Endometrium (tissue), 2 donors: ENCODE measurements at regions not wholly inside any gene's neighbourhood (a gene's known extent, or its start where the extent isn't known, plus 50 kb on each side); places are given as distances from the start of the nearest gene placed in this dataset.

Experiments used
- FAIRE-seq: peaks from 2 replicates; lab custom pipeline; 2012; peaks lifted over from hg19 to GRCh38; lab: Jason Lieb, UNC
- donor health status: control.
- donor health status: control.

DNA sequence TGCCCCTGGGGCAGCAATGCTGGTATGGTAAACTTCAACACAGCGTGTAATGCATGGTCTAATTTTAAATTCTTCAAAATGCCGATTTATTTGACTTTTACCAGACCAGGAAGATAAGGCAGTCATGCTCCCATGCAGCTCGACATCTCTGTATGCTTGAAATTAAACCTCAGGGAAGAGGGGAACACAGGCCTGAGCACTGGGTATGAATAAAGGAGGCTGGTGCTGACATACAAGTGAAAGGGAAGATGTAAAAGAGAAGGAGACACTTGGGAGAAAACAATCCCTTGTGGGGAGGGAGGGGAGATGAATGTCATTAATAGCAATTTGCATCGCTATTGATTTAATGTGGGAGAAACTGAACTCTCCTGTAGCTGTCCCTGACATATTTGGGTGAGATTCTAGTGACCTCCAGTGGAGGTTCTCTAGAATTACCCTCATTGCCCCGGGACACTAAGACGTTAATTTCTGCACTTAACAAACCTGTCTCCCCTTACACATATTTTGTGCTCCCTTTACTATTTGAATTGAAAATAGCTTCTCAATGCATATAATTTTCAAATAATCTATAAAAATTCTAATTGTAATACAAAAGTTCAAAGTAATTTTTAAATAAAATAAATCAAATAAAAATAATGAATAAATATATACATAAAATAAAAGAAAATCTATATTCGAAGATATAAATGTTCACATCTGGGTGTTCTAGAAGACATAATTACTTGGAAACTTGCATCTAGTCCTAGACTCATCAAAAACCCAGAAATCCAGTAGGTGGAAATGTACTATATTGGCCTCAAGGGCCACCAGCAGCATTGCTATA, 283.1 kb downstream of the LMX1A start:
- FAIRE-seq: peak; percentile 89

GRCh38 chr1:165070675-165071074, 285.8 kb downstream of the LMX1A start:
- no peak for FAIRE-seq

DNA sequence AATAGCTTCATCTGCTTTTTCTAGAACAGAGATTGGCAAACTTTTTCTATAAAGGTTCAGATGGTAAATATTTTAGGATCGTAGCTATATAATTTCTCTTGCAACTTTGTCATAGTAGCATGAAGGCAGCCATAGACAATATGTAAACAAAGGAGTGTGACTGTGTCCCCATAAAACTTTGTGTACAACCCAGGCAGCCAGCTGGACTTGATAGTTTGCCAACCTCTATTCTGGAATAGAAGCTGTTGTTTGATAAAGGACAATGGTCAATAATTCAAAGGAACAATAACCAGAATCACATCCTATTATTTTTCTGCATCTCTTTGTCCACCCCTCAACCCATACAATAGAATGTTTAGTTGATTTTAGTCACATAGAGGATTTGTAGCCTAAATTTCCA, 286.7 kb downstream of the LMX1A start:
- FAIRE-seq: no peak

DNA sequence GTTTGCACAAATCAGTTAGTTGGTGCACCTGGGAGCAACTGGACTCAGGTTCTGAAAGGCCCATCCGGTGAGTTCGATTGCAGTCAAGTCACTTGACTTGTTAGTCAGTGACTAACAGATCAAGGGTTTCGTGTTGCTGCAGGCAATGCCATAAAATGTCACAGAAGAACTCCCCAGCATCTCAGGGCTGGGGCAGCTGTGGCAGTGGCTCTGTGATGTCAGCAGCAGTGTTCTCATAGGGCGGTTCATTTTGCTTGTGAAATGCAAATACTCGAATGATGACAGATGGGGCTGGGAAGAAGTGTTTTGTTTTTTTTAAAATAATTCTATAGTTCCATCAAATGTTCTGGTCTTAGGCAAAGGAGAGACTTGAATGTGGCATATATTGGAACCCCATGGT, 287.8 kb downstream of the LMX1A start:
- no peak for FAIRE-seq

- FAIRE-seq: no peak
Observed at GRCh38 chr1:165067829-165068228, 288.7 kb downstream of the LMX1A start.

DNA sequence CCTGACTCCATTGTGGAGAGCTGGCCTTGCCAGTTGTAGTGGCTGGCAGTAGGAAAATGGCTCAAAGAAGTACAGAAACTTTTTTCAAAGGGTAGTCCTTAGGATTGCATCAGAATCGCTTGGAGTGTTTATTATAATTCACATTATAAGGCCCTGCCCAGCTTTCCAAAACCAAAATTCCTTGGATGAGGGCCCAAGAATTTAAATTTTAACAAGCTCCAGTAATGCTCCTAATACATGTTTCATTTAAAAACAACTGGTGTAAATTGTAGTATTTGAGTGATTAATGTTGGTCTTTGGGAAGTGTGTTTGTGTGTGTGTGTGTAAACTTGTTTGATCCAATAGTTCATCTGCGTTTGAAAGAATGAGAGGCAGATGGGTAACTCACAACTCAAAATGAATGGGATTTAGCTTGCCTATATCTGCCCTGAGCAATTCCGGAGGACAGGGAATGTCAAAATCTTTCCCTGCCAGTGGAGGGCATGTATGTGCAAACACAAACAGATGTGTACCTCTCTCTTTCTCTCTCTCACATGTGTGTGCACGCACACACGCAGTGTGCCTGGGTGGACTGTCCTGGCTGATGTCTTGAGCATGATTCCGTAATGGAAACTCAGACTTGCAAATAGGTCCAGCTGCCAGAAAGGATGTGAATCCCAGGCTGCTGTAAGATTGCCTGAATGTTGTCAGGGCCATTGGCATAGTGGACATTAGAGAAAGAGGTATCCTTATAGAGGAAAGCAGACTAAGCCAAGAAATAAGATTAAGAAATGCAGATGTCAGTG, 293.1 kb downstream of the LMX1A start:
- no peak for FAIRE-seq

- no peak for FAIRE-seq
Observed at GRCh38 chr1:165062346-165062745, 294.2 kb downstream of the LMX1A start.

DNA sequence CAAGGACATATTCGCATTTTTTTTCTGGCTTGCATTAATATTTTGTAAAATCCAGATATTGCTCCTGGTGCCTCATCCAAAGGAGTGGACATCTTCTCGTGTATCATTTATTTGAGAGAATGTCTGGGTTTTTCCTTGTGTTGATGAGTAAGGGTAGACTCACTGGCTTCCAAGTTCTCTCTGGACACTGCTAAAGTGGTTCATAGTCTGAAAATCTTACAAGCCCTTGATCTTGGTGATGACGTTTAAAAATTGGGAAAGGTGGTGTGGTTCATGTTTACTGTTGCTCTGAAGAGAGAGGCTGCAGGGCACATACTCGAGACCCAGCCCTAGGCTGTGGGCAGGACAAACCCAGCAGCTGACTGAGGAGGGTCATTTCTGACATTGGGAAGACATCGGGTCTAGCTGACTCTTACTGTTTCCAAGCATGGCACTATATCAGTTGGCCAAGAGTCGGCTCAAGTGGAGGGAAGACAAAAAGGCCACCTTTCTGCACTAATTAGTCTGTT, 296.2 kb downstream of the LMX1A start:
- FAIRE-seq: no peak

- no peak for FAIRE-seq
Observed at GRCh38 chr1:165057956-165058355, 298.6 kb downstream of the LMX1A start.

DNA sequence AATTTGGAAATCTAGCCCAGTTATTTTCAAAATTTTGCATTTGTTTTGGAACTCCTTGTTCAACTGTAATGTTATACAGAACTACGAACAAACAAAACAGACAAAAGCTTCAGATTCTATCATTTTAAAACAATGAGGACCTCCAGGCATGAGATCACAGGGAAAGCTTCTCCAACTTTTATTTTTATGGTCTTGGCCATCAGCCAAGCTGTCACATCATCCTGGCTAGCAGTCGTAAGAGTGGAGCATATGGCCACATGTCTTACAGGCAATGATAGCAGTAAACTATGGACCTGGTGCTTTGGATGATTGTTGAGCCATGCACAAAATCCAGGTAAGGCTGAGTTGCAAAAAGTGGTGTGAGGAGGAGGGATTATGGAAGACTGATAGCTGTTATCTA, 299.6 kb downstream of the LMX1A start:
- peak; percentile 94 for FAIRE-seq

DNA sequence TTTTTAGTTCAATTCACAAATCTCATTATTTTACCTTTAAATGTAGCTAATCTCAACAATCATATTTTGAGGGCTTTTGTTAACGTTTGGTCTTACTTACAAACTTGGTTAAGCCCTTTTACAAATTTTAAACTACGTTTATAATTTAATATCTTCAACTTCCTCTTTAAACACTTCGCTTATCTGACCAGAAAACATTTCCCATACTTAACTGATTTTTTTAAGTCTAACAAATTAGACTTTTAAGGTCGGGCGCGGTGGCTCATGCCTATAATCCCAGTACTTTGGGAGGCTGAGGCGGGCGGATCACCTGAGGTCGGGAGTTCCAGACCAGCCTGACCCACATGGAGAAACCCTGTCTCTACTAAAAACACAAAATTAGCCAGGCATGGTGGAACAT, 300.9 kb downstream of the LMX1A start:
- FAIRE-seq: no peak

GRCh38 chr1:165054627-165055026, 301.9 kb downstream of the LMX1A start:
- FAIRE-seq: no peak

DNA sequence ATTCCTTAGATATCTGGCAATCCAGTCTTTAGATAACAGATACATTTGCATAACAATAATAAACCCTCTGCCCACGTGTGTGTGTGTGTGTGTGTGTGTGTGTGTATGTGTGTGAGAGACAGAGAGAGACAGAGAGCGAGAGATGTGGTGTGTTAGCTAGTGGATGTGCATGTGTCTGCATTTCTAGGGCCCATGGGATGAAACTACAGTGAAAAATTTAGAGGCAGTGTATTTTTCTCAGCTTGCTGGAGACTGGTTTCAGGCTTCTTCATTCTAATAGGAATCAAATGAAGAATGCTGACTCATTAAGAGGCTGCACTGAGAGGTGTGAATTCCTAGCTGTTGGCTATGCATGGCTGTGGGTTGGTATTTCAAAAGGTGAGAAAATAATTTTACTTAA, 303.2 kb downstream of the LMX1A start:
- no peak for FAIRE-seq

DNA sequence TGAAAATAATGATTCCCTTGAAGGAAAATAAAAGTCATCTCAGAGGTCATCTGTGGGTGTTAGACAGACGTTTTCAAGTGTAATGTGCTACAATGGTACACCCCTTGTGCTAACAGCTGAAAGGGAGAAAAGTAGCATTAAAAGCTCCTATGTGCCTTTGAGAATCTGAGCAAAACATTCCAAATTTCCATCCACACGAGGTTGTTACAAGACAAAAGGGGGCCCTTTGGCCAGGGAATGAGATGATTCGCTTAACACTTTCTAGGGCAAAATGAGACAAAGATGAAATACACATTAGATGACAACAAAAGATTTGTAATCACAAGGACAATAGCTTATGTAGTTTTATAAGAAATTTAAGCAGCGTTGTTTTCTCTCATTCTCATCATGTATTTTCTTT, 303.6 kb downstream of the LMX1A start:
- FAIRE-seq: no peak

- FAIRE-seq: no peak
Observed at GRCh38 chr1:165052431-165052830, 304.1 kb downstream of the LMX1A start.

- no peak for FAIRE-seq
Observed at GRCh38 chr1:165050246-165050645, 306.3 kb downstream of the LMX1A start.

DNA sequence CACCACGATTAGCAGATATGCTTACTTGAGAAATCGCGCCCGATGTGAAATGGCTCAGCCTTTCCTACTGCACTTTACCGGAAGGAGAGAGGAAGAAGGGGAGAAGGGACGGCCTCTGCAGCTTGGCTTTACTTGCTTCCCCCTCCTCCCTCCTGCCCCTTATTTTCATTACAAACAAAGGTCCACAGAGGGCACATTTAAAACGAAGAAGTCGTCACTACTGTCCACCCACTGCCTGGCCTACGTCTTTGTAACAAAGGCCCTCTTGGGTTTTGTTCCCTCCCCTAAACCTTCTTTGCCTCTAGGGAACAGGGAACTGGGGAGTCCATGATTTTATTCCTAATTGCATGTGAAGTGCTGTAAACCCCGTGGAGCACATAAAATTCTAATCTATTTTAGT, 308.5 kb downstream of the LMX1A start:
- FAIRE-seq: no peak

DNA sequence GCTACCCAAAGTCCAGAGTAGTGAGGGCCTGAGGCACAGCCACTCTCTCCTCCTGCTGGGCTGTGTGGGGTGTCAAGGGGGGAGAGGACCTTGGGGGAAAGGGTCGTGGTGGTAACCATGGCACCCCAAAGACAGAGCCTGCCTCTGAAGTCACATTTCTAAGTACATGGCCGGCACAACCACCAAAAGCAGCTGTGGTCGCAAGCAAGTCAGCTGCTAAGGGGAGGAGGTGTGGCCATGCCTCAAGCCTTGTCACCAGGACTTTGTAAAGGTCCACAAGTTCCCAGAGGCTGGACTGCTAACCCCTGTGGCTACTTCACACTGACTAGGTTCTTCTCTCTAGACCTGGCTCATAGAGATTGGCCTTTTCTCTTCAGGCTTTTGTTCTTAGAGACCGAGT, 310.6 kb downstream of the LMX1A start:
- FAIRE-seq: no peak

DNA sequence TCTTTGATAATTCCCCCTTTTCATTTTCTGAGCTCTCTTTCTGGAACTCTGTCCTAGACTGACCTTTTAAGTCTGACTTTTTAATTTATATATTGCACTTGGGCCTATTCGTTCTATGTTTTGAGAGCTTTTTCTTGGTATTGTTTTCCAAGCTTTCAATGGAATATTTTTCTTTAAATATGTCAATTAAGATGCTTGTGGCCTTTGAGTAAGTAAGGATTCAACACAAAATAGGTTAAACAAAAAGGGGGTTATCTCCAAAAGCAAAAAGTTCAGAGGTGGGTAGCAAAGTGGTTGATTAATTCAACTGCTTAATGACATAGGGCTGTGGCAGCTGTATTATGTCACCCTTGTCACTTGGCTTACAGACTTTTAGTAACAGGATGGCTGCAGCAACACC, 315.9 kb downstream of the LMX1A start:
- FAIRE-seq: no peak

DNA sequence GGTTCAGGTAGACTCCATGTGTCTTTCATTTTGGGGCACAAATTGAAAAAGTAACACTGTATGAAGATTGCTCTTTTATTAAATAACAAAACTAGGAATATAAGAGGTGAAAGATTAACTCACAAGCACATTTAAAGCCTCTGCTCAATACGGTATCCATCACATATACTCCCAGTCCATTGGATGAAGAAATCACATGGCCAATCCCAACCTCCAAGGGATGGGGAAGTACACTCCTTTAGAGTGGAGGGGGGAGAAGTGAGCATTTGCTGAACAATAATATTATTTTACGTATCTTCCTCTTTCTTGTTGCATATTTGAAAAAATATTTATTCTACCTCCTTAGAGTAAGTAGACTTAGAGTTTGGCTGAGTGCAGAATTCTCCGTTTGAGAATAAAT, 316.5 kb downstream of the LMX1A start:
- FAIRE-seq: no peak

GRCh38 chr1:165036403-165036802, 320.1 kb downstream of the LMX1A start:
- no peak for FAIRE-seq

DNA sequence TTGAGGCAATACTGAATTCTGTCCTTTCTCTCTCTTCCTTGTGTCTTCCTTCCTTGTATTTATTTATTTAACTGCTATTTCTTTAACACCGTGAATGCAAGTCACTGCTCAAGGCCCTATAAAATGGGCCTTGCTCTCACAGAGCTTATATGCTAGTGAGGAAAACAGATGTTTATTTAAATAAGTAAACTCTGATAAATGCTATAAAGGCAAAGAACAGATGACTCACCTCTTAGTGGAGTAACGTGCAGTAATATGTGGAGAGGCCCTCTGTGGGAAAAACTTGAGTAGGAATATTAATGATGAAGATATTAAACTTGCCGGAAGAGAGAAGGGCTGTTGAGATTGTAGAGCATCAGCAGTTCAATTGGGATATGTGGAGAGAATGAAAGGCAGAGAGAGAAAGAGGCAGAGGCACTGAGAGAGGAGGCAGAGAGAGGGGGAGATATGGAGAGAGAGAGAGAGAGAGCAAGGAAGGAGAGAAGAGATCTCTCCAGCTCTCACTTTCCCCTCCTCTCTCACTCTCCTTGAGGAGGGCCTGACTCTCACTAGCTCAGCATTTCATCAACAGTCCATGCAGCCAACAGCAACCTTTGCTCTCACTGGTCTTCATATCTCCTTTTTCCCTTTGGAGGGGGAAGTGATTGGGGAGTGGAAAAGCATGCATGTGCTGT, 322.2 kb downstream of the LMX1A start:
- no peak for FAIRE-seq

DNA sequence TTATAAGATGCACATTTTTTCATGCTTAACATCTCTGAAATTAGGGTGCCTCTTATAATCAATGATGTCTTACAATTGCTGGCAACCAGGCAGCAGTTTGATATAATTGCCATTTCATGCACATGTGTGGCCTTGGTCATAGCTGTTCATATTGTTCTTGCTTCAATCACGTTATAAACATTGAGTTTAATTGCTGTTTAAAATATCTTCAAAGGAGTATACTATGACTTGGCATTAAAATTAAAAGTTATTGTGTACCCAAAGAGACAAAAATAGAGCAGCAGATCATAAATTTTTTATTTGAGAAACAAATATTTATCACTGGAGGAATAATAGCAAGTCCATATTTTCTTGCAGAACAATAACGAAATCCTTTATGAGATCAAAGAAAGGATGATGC, 325.5 kb downstream of the LMX1A start:
- FAIRE-seq: no peak
